ENCODE measurements at regions not wholly inside any gene's neighbourhood (a gene's known extent, or its start where the extent isn't known, plus 50 kb on each side); places are given as distances from the start of the nearest gene placed in this dataset.

GRCh38 chr12:75704208-75704607 lies 192.8 kb upstream of the KRR1 start:
- Histone ChIP-seq H3K4me3 (ENCODE audit: insufficient read depth, low read depth, low read length, poor library complexity, severe bottlenecking) (no peak overlapping the region), H3K27ac (ENCODE audit: insufficient read depth, low read length, poor library complexity, severe bottlenecking) (no peak overlapping the region), H3K9me3 (ENCODE audit: control insufficient read depth, low read length) (no peaks in the 10 kb centered on the region), H3K36me3 (ENCODE audit: control insufficient read depth, insufficient read depth, low read length) (no peaks in the 10 kb centered on the region), H3K4me1 (ENCODE audit: control insufficient read depth, insufficient read depth, low read length, poor library complexity, severe bottlenecking) (no peaks in the 10 kb centered on the region), H3K27me3 (replicated peaks; ENCODE audit: control insufficient read depth, insufficient read depth, low read length, poor library complexity, severe bottlenecking) (no peaks in the 10 kb centered on the region)
- no peak for DNase-seq

- no peak for DNase-seq
- H3K4me1 ChIP-seq (ENCODE audit: control insufficient read depth, insufficient read depth, low read length, poor library complexity, severe bottlenecking), result no peaks in the 10 kb centered on the region
- H3K27ac ChIP-seq (ENCODE audit: insufficient read depth, low read length, poor library complexity, severe bottlenecking), result no peak overlapping the region
- H3K27me3 ChIP-seq (replicated peaks; ENCODE audit: control insufficient read depth, insufficient read depth, low read length, poor library complexity, severe bottlenecking), result no peaks in the 10 kb centered on the region
- no peaks in the 10 kb centered on the region for H3K9me3 ChIP-seq (ENCODE audit: control insufficient read depth, low read length)
- H3K4me3 ChIP-seq (ENCODE audit: insufficient read depth, low read depth, low read length, poor library complexity, severe bottlenecking), result no peak overlapping the region
- no peaks in the 10 kb centered on the region for H3K36me3 ChIP-seq (ENCODE audit: control insufficient read depth, insufficient read depth, low read length)
Measured at GRCh38 chr12:75703131-75703530, 191.7 kb upstream of the KRR1 start.

- no peaks in the 10 kb centered on the region for H3K9me3 ChIP-seq (ENCODE audit: control insufficient read depth, low read length)
- no peaks in the 10 kb centered on the region for H3K36me3 ChIP-seq (ENCODE audit: control insufficient read depth, insufficient read depth, low read length)
- DNase-seq, result no peak
- H3K4me1 ChIP-seq (ENCODE audit: control insufficient read depth, insufficient read depth, low read length, poor library complexity, severe bottlenecking), result no peaks in the 10 kb centered on the region
- H3K4me3 ChIP-seq (ENCODE audit: insufficient read depth, low read depth, low read length, poor library complexity, severe bottlenecking), result no peak overlapping the region
- H3K27me3 ChIP-seq (replicated peaks; ENCODE audit: control insufficient read depth, insufficient read depth, low read length, poor library complexity, severe bottlenecking), result no peaks in the 10 kb centered on the region
- H3K27ac ChIP-seq (ENCODE audit: insufficient read depth, low read length, poor library complexity, severe bottlenecking), result no peak overlapping the region
Measured at GRCh38 chr12:75702477-75703093, 191.2 kb upstream of the KRR1 start.

- Histone ChIP-seq H3K27ac (ENCODE audit: insufficient read depth, low read length, poor library complexity, severe bottlenecking) (no peak overlapping the region), H3K36me3 (ENCODE audit: control insufficient read depth, insufficient read depth, low read length) (no peaks in the 10 kb centered on the region), H3K4me1 (ENCODE audit: control insufficient read depth, insufficient read depth, low read length, poor library complexity, severe bottlenecking) (no peaks in the 10 kb centered on the region), H3K9me3 (ENCODE audit: control insufficient read depth, low read length) (no peaks in the 10 kb centered on the region), H3K27me3 (replicated peaks; ENCODE audit: control insufficient read depth, insufficient read depth, low read length, poor library complexity, severe bottlenecking) (no peaks in the 10 kb centered on the region), H3K4me3 (ENCODE audit: insufficient read depth, low read depth, low read length, poor library complexity, severe bottlenecking) (no peak overlapping the region)
- DNase-seq, result no peak
Measured at GRCh38 chr12:75701859-75702258, 190.4 kb upstream of the KRR1 start.

GRCh38 chr12:75699728-75700496 lies 188.5 kb upstream of the KRR1 start:
- H3K27ac ChIP-seq (ENCODE audit: insufficient read depth, low read length, poor library complexity, severe bottlenecking), result no peak overlapping the region
- no peak overlapping the region for H3K4me3 ChIP-seq (ENCODE audit: insufficient read depth, low read depth, low read length, poor library complexity, severe bottlenecking)
- no peaks in the 10 kb centered on the region for H3K27me3 ChIP-seq (replicated peaks; ENCODE audit: control insufficient read depth, insufficient read depth, low read length, poor library complexity, severe bottlenecking)
- no peaks in the 10 kb centered on the region for H3K9me3 ChIP-seq (ENCODE audit: control insufficient read depth, low read length)
- DNase-seq, result no peak
- no peaks in the 10 kb centered on the region for H3K36me3 ChIP-seq (ENCODE audit: control insufficient read depth, insufficient read depth, low read length)
- no peaks in the 10 kb centered on the region for H3K4me1 ChIP-seq (ENCODE audit: control insufficient read depth, insufficient read depth, low read length, poor library complexity, severe bottlenecking)

- Histone ChIP-seq H3K27me3 (replicated peaks; ENCODE audit: control insufficient read depth, insufficient read depth, low read length, poor library complexity, severe bottlenecking) (no peaks in the 10 kb centered on the region), H3K9me3 (ENCODE audit: control insufficient read depth, low read length) (no peaks in the 10 kb centered on the region), H3K4me1 (ENCODE audit: control insufficient read depth, insufficient read depth, low read length, poor library complexity, severe bottlenecking) (no peaks in the 10 kb centered on the region), H3K27ac (ENCODE audit: insufficient read depth, low read length, poor library complexity, severe bottlenecking) (no peak overlapping the region), H3K4me3 (ENCODE audit: insufficient read depth, low read depth, low read length, poor library complexity, severe bottlenecking) (no peak overlapping the region), H3K36me3 (ENCODE audit: control insufficient read depth, insufficient read depth, low read length) (no peaks in the 10 kb centered on the region)
- DNase-seq, result no peak
Measured at GRCh38 chr12:75699251-75699650, 187.8 kb upstream of the KRR1 start.

GRCh38 chr12:75698052-75698451 lies 186.6 kb upstream of the KRR1 start:
- H3K36me3 ChIP-seq (ENCODE audit: control insufficient read depth, insufficient read depth, low read length), result no peaks in the 10 kb centered on the region
- no peaks in the 10 kb centered on the region for H3K9me3 ChIP-seq (ENCODE audit: control insufficient read depth, low read length)
- H3K27ac ChIP-seq (ENCODE audit: insufficient read depth, low read length, poor library complexity, severe bottlenecking), result no peak overlapping the region
- H3K27me3 ChIP-seq (replicated peaks; ENCODE audit: control insufficient read depth, insufficient read depth, low read length, poor library complexity, severe bottlenecking), result no peaks in the 10 kb centered on the region
- no peak for DNase-seq
- no peak overlapping the region for H3K4me3 ChIP-seq (ENCODE audit: insufficient read depth, low read depth, low read length, poor library complexity, severe bottlenecking)
- H3K4me1 ChIP-seq (ENCODE audit: control insufficient read depth, insufficient read depth, low read length, poor library complexity, severe bottlenecking), result no peaks in the 10 kb centered on the region

GRCh38 chr12:75695926-75696325 lies 184.5 kb upstream of the KRR1 start:
- no peak overlapping the region for H3K4me3 ChIP-seq (ENCODE audit: insufficient read depth, low read depth, low read length, poor library complexity, severe bottlenecking)
- H3K27me3 ChIP-seq (replicated peaks; ENCODE audit: control insufficient read depth, insufficient read depth, low read length, poor library complexity, severe bottlenecking), result no peaks in the 10 kb centered on the region
- no peaks in the 10 kb centered on the region for H3K36me3 ChIP-seq (ENCODE audit: control insufficient read depth, insufficient read depth, low read length)
- no peak overlapping the region for H3K27ac ChIP-seq (ENCODE audit: insufficient read depth, low read length, poor library complexity, severe bottlenecking)
- H3K9me3 ChIP-seq (ENCODE audit: control insufficient read depth, low read length), result no peaks in the 10 kb centered on the region
- DNase-seq, result no peak
- no peaks in the 10 kb centered on the region for H3K4me1 ChIP-seq (ENCODE audit: control insufficient read depth, insufficient read depth, low read length, poor library complexity, severe bottlenecking)

- no peaks in the 10 kb centered on the region for H3K4me1 ChIP-seq (ENCODE audit: control insufficient read depth, insufficient read depth, low read length, poor library complexity, severe bottlenecking)
- H3K27me3 ChIP-seq (replicated peaks; ENCODE audit: control insufficient read depth, insufficient read depth, low read length, poor library complexity, severe bottlenecking), result no peaks in the 10 kb centered on the region
- no peaks in the 10 kb centered on the region for H3K36me3 ChIP-seq (ENCODE audit: control insufficient read depth, insufficient read depth, low read length)
- DNase-seq, result no peak
- H3K9me3 ChIP-seq (ENCODE audit: control insufficient read depth, low read length), result no peaks in the 10 kb centered on the region
- H3K4me3 ChIP-seq (ENCODE audit: insufficient read depth, low read depth, low read length, poor library complexity, severe bottlenecking), result no peak overlapping the region
- no peak overlapping the region for H3K27ac ChIP-seq (ENCODE audit: insufficient read depth, low read length, poor library complexity, severe bottlenecking)
Measured at GRCh38 chr12:75694534-75695268, 183.3 kb upstream of the KRR1 start.

- Histone ChIP-seq H3K9me3 (ENCODE audit: control insufficient read depth, low read length) (no peaks in the 10 kb centered on the region), H3K4me1 (ENCODE audit: control insufficient read depth, insufficient read depth, low read length, poor library complexity, severe bottlenecking) (no peaks in the 10 kb centered on the region), H3K4me3 (ENCODE audit: insufficient read depth, low read depth, low read length, poor library complexity, severe bottlenecking) (no peak overlapping the region), H3K27me3 (replicated peaks; ENCODE audit: control insufficient read depth, insufficient read depth, low read length, poor library complexity, severe bottlenecking) (no peaks in the 10 kb centered on the region), H3K36me3 (ENCODE audit: control insufficient read depth, insufficient read depth, low read length) (no peaks in the 10 kb centered on the region), H3K27ac (ENCODE audit: insufficient read depth, low read length, poor library complexity, severe bottlenecking) (no peak overlapping the region)
- DNase-seq, result no peak
Measured at GRCh38 chr12:75692876-75693275, 181.5 kb upstream of the KRR1 start.

All from effector memory CD4-positive, alpha-beta T cell (primary cell).